Kidney (tissue), 13 donors: ENCODE measurements at regions not wholly inside any gene's neighbourhood (a gene's known extent, or its start where the extent isn't known, plus 50 kb on each side); places are given as distances from the start of the nearest gene placed in this dataset.
"Not testable (repeated sequence)": the region's sequence is repeated elsewhere in the genome, so short reads cannot be mapped to it uniquely, and the experiment has no call there.

ENCODE experiments used
- DNase-seq, 5 donors: peaks; one replicate each; pipeline ENCODE4 v3.0.0-alpha.2; 2013 to 2020
- FAIRE-seq: peaks from 2 replicates; lab custom pipeline; 2012; peaks lifted over from hg19 to GRCh38; lab: Jason Lieb, UNC
- H3K27ac ChIP-seq, 2 donors: one replicate each; pipeline ENCODE4 v1.7.0; 2013; ENCODE audit warnings: low read depth in 2 of 2, low read length in 2 of 2, inconsistent platforms in 1 of 2
- H3K27me3 ChIP-seq: one replicate; pipeline ENCODE4 v1.7.1; 2013; ENCODE audit warnings: low read length, inconsistent platforms; ENCODE audit not compliant: control insufficient read depth, insufficient read depth
- H3K36me3 ChIP-seq, 3 donors: one replicate each; pipeline versions ENCODE4 v1.7.0 to v1.7.1; 2013; ENCODE audit warnings: low read length in 3 of 3, control low read depth in 1 of 3, inconsistent platforms in 1 of 3; ENCODE audit not compliant: insufficient read depth in 3 of 3, control insufficient read depth in 2 of 3
- H3K4me1 ChIP-seq, 3 donors: one replicate each; pipeline versions ENCODE4 v1.7.0 to v1.7.1; 2013; ENCODE audit warnings: low read length in 3 of 3, inconsistent platforms in 1 of 3, low read depth in 1 of 3; ENCODE audit not compliant: control insufficient read depth in 2 of 3, insufficient read depth in 2 of 3
- H3K4me3 ChIP-seq, 3 donors: one replicate each; pipeline versions ENCODE4 v1.7.0 to v1.8.1; 2013; ENCODE audit warnings: low read length in 3 of 3, control low read depth in 1 of 3, inconsistent platforms in 1 of 3
- H3K9ac ChIP-seq, 3 donors: one replicate each; pipeline versions ENCODE4 v1.7.0 to v1.7.1; 2013; ENCODE audit warnings: low read length in 3 of 3, control low read depth in 1 of 3, inconsistent platforms in 1 of 3
- H3K9me3 ChIP-seq, 3 donors: one replicate each; pipeline versions ENCODE4 v1.7.0 to v1.7.1; 2013; ENCODE audit warnings: low read length in 3 of 3, control low read depth in 1 of 3, inconsistent platforms in 1 of 3; ENCODE audit not compliant: control insufficient read depth in 2 of 3, insufficient read depth in 1 of 3
- CTCF ChIP-seq: IDR thresholded peaks from 3 replicates; pipeline ENCODE4 v1.5.1; 2012; ENCODE audit warnings: mild to moderate bottlenecking, moderate library complexity, borderline replicate concordance; ENCODE audit not compliant: insufficient read depth; ENCODE audit errors: extremely low read depth
- intact Hi-C: fragments of 100-400 bp; cut with DNase I; formaldehyde crosslinking; loops from one replicate; pipeline ENCODE4 v1.11.1; 2022
- donor health status: control.
- donor health status: control.
- donor health status: control.
- donor health status: control.
- donor health status: control.
- donor health status: DM: yes; HTN: yes; CAD: no.
- donor health status: Normal renal cell carcinoma (clear cell type).

- H3K27me3 ChIP-seq, H3K4me1 ChIP-seq, H3K4me3 ChIP-seq, FAIRE-seq, intact Hi-C loops, H3K27ac ChIP-seq, DNase-seq, H3K9ac ChIP-seq, H3K9me3 ChIP-seq, H3K36me3 ChIP-seq: not testable (repeated sequence)
Observed at GRCh38 chr1:120950633-120951032, 61.1 kb downstream of the PPIAL4A start.

DNA sequence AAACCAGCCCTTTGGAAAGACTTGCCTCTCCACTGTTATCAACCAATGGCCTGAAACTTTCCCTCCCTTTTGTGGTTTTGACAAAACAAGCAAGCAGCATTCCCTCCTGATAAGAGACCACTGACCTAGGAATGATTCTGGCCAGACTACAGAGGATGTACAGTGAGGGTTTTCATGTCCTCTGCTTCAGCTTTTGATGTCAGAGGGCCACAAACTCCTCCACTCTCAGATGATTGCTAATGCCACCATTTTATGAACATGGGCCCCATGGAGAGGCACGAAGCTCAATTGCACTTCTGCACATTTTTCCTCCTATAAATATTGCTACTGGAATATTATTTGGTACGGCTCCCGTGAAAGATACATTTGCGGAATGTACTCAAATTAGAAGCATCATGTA lies 61.5 kb downstream of the PPIAL4A start:
- FAIRE-seq, DNase-seq, H3K27me3 ChIP-seq, intact Hi-C loops, H3K4me3 ChIP-seq, H3K27ac ChIP-seq, H3K9ac ChIP-seq, H3K36me3 ChIP-seq, H3K4me1 ChIP-seq, H3K9me3 ChIP-seq: not testable (repeated sequence)

DNA sequence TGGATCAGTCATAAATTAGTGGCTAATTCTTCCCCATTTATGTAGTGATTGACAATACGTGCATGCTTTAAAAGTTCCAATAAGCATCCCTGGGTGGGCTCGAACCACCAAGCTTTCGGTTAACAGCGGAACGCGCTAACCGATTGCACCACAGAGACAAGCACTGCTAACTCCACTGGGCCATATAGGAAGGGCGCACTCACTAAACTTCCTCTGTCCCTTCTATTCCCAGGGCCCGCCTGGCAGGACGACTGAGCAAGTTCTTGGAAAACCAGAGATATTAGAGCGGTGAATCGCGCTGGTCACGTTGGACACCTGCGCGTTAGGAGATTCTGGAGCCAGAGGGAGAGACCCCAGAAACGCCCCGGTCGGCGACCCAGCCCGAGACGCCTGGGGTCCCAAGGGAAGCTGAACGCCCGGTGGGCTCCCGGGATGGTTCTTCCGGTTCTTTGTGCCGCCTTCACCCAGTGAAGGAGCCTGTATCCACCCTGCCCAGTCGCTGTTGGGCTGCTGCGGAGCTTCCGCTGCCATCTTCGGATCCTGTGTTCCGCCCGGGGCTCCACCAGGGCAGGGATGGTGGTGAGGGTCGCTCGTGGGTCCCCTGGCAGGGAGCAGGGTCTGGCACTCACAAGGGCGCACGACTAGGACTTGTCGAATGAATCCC lies 62.8 kb downstream of the PPIAL4A start:
- peak in 1 of 5 donors; percentile 19 for DNase-seq
- FAIRE-seq, H3K27ac ChIP-seq, H3K36me3 ChIP-seq, H3K9ac ChIP-seq, H3K27me3 ChIP-seq, intact Hi-C loops, H3K4me1 ChIP-seq, H3K9me3 ChIP-seq: not testable (repeated sequence)
- H3K4me3 ChIP-seq = peak overlapping the region in 1 of 3 donors; percentile 16

DNA sequence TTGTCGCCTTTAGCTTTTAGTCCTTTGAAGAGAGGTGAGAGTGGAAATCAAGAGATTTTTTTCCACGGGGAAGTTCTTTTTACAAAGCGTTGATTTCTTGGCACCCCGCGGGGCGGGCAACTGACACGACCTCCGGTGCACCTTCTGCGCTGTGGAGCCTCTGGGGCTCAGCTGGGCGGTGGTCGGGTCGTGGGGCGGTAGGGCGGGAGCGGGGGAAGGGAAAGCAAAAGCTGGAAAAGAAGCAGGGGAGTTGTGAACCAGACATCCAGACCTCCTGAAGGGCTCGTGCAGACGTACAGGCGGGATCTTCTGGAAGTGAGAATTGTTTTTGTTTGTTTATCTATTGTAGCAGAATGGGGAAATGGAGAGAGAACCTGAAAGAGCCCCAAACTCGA lies 63.3 kb downstream of the PPIAL4A start:
- intact Hi-C loops, H3K27me3 ChIP-seq, H3K27ac ChIP-seq, H3K4me1 ChIP-seq, H3K9me3 ChIP-seq, H3K9ac ChIP-seq, H3K36me3 ChIP-seq, FAIRE-seq, H3K4me3 ChIP-seq: not testable (repeated sequence)
- DNase-seq = peak in 1 of 5 donors; percentile 5

DNA sequence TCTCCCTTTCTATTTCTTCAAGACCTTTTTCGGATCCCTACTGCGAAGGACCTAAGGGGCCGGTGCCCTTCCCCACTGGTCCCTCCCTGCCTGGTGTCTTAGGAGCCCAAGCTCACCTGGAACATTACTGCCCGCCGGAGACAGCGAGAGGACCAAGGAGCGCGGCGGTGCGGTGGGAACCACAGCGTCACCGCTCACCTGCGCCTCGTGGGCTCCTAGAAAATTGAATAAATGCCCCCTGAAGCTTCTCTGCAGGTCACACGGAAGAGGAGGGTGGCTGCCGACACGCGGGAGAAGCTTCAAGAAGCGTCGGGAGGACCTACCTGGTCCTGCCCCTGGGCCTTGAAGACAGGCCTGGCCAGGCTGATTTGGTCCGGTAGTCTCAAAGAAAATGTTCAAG lies 65.2 kb downstream of the PPIAL4A start:
- Histone ChIP-seq H3K9ac (no peak overlapping the region), H3K4me1 (no peaks in the 10 kb centered on the region), H3K9me3 (no peaks in the 10 kb centered on the region), H3K27me3 (peaks cover 2% of the 10 kb centered on the region), H3K27ac (no peak overlapping the region), H3K4me3 (no peak overlapping the region), H3K36me3 (no peaks in the 10 kb centered on the region)
- FAIRE-seq = no peak
- no peak for DNase-seq
- intact Hi-C loops = no loop called here
- TF ChIP-seq CTCF = no peak

GRCh38 chr1:120955961-120956360 lies 66.4 kb downstream of the PPIAL4A start:
- H3K9me3 ChIP-seq, H3K27me3 ChIP-seq, intact Hi-C loops, H3K4me1 ChIP-seq, H3K27ac ChIP-seq, H3K9ac ChIP-seq, H3K4me3 ChIP-seq, FAIRE-seq, H3K36me3 ChIP-seq, DNase-seq: not testable (repeated sequence)

- FAIRE-seq, intact Hi-C loops, H3K27me3 ChIP-seq, H3K36me3 ChIP-seq, H3K27ac ChIP-seq, H3K4me3 ChIP-seq, DNase-seq, H3K9ac ChIP-seq, H3K9me3 ChIP-seq, H3K4me1 ChIP-seq: not testable (repeated sequence)
Observed at GRCh38 chr1:120966018-120966417, 76.4 kb downstream of the PPIAL4A start.

GRCh38 chr1:120972863-120973262 lies 83.3 kb downstream of the PPIAL4A start:
- H3K27ac ChIP-seq, intact Hi-C loops, H3K9ac ChIP-seq, H3K9me3 ChIP-seq, H3K27me3 ChIP-seq, FAIRE-seq, H3K36me3 ChIP-seq, H3K4me1 ChIP-seq, H3K4me3 ChIP-seq: not testable (repeated sequence)
- DNase-seq = peak in 3 of 5 donors; percentile 7 to 51 (median 9)
